GM21529 (cell line): ENCODE measurements at regions not wholly inside any gene's neighbourhood (a gene's known extent, or its start where the extent isn't known, plus 50 kb on each side); places are given as distances from the start of the nearest gene placed in this dataset.

Experiments used
- ATAC-seq: cut with Tn5 transposase; IDR thresholded peaks from one replicate; pipeline ENCODE4 v1.9.1; 2021; ENCODE audit not compliant: unreplicated experiment

GRCh38 chr20:39378776-39379175, 416.6 kb downstream of the DHX35 start:
- no peak for ATAC-seq

- no peak for ATAC-seq
Measured at GRCh38 chr20:39376788-39377187, 414.6 kb downstream of the DHX35 start.

DNA sequence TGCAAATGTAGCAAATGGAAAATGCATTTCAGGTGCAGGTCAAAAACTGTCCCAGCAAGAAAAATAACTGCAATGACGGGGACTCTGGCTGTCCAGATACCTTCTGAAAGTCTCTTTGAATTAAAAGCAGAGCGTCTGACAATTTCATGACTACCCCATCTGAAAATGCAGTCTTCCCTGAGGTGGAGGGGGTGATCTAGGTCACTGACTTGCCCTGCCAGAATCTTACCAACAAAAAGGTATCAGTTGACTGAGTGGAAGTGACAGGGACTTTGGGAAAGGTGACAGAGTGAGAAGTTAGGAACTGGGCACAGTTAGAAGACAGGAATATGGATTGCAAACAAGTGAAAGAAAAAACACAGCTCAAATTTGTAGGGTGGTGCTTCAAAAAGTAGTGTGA, 402.2 kb downstream of the DHX35 start:
- no peak for ATAC-seq

- no peak for ATAC-seq
Measured at GRCh38 chr20:39359981-39360620, 398.0 kb downstream of the DHX35 start.

DNA sequence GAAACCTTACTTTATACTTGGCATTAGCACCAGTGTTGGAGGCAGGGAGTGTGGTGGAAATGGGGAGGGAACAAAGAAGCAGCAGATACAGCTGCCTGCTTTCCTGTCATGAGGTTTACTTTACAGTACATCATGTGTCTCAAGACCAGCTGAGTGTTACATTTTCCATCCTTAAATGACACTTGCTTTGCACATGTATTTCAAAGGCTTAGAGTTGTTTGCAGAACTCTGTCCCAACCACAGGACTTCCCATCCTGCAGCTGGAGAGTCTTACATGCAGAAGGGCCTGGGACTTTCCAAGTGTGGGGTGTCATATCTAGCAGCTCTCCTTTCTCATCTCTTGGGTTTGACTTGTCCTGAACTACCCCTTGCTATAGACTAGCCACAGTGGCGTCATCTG, 395.9 kb downstream of the DHX35 start:
- ATAC-seq = no peak

- no peak for ATAC-seq
Measured at GRCh38 chr20:39356908-39357307, 394.8 kb downstream of the DHX35 start.

DNA sequence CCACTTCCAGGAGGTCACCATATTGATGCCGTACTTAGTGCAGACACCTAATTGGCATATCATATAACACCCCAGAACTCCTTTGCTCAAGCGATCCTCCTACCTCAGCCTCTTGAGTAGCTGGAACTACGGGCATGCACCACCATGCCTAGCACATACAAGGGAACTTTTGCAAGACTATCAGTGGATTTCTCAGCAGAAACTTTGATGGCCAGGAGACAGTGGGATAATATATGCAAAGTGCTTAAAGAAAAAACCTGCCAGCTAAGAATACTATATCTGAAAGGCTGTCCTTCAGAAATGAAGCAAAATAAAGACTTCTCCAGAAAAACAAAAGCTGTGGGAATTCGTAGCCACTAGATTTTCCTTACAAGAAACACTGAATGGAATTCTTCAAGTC, 387.1 kb downstream of the DHX35 start:
- no peak for ATAC-seq

- no peak for ATAC-seq
Measured at GRCh38 chr20:39347626-39348025, 385.5 kb downstream of the DHX35 start.

GRCh38 chr20:39342463-39342862, 380.3 kb downstream of the DHX35 start:
- no peak for ATAC-seq

DNA sequence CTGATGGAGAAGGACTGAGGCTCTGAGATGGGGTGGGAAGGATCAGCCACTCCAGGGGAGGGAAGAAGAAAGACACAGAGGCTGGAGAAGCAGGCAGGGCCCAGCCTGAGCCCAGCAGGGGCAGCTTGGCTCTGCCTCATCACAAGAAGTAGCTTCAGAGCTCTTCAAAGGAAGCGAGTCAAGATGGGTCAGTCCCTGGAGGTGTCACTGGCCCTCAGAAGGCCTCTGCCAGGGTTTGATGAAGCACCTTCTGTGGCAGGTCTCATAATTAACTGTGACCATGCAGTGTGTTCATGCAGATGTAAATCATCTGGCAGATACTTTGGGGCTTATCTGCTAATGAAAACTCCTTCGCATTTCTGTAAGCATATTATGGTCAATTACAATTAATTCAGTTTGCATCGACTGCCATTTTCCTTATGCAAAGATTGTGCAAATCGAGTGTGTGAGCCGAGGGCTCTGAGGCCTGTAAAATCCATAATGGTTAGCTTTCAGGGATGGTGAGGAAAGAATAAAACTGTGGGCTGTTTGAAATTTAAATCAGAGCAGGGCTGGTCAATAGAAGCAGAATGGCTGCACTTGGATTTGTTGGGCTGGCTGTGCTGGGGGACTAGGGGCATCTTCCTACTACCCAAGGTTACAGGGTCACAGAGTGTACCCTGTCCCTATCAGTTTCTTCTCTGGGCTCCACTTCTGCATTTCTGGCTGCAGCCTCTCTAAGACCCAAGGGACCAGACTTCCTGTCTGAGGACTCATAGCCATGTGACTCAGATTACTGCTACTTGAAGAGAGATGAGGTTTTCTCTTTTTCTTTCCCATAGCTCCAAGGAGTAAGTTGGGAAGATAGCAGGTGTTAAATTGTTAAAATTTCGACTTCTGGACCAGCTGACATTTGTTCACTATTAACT, 376.6 kb downstream of the DHX35 start:
- peak; percentile 93 for ATAC-seq

DNA sequence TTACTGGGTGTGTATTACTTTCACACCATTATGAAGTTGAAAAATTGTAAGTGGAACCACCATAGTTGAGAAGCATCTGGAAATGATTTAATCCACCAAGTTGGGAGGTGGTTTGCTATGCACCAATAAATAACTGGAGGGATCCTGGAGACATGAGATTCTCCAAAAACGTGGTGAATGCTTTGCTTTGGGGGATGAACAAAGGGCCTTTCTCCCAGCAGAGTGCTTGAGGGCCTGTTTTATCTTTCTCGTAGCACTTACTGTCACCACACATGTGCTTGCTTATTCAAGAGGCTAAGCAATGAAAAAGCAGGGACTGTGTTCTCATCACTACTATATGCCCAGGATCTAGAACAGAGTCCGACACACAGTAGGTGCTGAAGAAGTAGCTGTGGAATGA, 371.1 kb downstream of the DHX35 start:
- no peak for ATAC-seq

DNA sequence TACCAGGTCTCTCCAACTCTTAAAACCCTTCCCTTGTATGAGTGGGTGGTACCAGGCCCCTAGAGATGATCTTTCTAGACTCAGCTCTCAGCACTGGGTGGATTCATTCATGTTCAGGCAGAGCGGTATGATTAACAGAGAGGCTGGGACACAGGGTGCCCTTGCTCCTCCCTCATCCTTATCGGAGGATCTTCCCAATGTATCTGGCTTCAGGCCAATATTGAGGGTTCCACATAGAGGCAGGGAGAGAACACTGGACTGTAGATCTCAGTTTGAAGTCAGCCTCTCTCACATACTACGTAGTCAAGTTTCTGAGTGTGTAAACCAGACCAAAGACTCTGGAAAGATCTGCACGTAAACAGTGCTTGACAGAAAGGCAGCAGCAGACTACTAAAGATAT, 366.2 kb downstream of the DHX35 start:
- no peak for ATAC-seq

GRCh38 chr20:39326050-39326449, 363.9 kb downstream of the DHX35 start:
- no peak for ATAC-seq

DNA sequence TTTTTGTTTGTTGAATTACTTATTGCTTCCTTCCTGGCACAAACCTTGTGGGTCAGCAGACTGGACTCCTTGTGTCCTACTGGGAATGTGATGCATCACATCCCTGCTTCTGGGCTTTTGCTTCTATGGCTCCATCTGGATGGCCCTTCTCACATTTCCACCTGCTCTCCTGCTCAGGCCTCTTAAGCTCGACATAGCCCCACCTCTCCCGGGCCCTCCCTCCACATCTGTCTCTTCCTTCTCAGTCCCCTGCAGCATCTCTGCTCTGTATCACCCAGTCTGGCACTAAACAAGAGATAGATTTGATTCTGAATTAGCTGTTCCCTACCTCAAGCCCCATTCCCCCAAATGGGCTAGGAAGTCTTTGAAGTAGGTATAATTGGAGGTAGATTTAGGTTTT, 356.8 kb downstream of the DHX35 start:
- no peak for ATAC-seq

GRCh38 chr20:39312676-39313075, 350.5 kb downstream of the DHX35 start:
- ATAC-seq = no peak

DNA sequence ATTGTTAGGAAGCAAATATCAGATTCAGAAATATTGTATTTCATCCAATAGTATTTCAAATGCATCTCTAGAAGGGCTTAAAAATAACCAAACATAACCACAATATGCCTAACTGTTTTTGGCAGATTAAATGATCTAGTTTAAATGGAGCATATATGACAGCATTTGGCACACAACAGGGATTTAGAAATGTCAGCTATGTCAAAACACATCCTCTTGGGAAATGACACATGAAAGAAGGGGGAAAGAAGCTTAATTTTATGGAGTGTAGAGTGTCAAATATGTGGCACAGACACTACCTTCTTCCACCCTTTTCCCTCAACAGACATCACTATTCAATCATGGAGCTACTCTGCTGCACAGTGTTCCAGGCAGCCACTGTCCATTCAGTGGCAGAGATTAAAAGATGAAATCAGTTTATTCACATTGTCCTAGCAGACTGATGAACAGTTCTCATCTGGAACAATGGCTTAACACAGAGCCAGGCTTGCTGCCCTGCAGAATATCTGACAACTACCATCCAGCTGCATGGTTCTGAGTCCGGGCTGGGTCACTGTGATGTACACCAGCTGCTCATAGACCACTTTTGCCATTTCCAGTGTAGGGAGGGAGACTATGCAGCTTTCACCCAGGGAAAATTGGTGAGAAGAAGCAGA, 349.8 kb downstream of the DHX35 start:
- no peak for ATAC-seq

DNA sequence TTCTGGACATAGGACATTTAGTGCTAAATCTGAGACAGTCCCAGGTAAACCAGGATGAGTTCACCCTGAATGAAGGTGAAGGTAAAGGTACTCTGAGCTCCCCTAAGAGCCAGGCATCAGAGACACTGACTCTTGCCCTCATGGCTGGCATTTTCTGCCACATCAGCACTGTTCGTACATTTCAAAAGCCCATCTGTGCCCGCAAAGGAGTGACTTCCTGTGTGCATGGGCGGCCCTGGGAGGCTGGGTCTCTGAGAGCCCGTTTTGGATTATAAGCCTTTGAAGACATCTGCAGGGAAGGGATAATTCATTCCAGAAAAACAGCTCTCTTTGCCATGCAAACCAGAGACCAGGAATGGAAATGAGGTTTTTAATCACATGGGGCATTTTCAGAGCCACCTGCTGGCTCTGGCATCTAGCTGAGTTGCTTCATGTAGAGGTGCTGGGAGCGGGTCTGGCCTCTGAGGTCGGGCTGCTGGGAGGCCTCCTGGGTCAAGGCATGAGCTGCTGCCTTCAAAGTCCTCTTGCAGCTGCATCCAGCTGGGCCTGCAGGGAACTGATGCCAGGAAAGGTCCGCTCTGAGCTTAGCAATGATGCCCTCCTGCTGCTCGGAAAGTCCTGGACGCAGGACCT, 348.3 kb downstream of the DHX35 start:
- no peak for ATAC-seq

- no peak for ATAC-seq
Measured at GRCh38 chr20:39309458-39309857, 347.3 kb downstream of the DHX35 start.

GRCh38 chr20:39302312-39302711, 340.2 kb downstream of the DHX35 start:
- ATAC-seq = no peak

DNA sequence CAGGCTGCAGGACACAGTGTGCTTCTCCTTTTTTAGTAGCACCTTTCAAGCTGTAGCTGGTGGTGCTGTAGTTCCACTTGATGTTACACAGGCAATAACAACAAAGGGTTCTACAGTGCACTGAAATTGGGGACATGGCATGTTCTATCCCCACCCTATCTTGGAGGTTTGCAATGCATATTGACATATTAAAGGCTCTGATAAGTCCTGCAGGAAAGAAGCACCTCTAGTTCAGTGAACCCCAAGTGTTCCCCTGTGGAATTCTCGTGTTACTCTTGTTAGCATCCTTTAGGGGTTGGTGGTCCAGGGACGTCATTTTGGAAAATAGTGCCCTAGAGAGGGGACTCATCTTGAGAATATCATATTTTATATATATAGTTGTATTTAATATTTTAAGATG, 337.6 kb downstream of the DHX35 start:
- ATAC-seq = no peak
